Activated gamma-delta T cell treated with anti-CD3 and anti-CD28 coated beads, Interleukin-2, amount 50 U/mL, for 16 hours (primary cell): ENCODE measurements at regions not wholly inside any gene's neighbourhood (a gene's known extent, or its start where the extent isn't known, plus 50 kb on each side); places are given as distances from the start of the nearest gene placed in this dataset.

Experiments
- DNase-seq: peaks from one replicate; pipeline ENCODE4 v3.0.0-alpha.2; 2020; ENCODE audit warnings: low read depth

DNA sequence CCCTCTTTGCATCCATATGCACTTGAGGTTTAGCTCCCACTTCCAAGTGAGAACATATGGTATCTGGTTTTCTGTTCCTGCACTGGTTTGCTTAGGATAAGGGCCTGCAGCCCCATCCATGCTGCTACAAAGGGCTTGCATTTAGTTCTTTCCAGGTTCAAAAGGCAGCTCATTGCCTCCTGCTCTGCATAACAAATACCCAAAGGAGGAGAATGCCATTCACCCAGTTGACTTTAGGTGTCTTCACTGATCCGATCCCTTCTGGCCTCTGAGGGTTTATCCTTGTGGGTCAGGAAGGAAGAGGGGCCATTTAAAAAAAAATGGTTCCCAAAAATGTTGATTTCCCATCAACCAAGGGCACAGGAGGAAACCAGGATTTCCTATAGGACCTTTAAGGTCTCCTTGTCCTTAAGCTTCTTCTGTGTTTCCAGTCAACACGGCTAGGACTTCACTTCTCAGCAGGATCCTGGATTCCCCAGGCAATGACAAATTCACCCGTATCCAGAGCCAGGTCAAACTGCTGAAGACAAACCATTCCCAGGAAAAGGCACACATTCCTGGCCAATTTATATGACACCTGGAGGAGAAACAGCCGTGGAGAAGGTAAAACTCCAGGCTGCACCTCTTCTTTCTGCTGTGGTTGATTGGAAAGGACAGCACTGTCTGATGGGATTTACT is 447.7 kb upstream of the CDH4 start:
- no peak for DNase-seq

DNA sequence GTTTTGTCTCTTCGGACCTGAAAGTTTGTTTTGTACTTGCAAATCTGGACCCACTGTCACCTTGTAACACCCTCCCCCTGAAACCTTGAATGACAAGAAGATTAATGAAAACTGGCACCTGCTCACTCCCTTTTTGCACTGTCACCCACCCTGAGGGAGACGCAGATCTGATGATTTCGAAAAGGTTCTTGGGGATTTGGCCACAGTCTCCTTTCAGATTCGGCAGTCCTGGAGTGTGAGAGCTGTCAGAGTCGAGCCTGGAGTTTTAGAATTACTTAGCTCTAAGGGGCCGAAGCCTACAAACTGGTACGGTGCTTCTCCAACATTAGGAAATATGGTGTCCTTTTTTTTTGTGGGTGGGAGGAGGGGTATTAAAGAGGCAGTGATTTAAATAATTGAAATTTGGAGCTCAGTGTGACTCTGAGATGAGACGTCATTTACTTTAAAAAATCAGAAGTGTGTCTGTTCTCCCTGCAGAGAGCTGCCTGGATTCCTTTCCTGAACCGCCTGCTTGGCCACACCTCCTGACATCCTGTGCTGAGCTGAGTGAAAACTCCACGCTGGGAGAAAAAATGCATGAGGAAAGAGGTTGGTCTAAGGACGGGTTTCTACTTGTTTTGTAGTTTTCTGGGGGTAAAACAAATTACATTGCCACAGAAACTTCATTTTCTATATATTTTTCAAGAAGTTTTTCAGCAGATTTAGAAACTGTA is 447.0 kb upstream of the CDH4 start:
- DNase-seq = no peak

DNA sequence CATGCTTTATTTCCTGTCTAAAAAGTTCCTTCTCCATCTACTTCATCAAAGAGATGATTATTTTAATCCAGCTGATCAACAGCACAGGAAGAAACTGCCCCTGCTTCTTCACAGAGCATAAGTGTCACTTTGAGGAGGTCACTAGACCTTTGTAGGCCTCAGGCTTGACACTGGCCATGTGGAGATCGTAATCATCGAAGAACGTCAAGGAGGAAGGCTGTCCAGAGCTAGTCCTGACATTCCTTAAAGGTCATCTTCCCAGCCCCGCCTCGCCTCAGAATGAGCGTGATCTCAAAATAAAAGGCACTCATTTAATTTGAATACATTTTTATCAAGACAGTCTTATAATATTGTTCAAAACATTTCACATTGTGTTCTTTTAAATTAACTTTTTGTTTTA is 445.7 kb upstream of the CDH4 start:
- no peak for DNase-seq

DNA sequence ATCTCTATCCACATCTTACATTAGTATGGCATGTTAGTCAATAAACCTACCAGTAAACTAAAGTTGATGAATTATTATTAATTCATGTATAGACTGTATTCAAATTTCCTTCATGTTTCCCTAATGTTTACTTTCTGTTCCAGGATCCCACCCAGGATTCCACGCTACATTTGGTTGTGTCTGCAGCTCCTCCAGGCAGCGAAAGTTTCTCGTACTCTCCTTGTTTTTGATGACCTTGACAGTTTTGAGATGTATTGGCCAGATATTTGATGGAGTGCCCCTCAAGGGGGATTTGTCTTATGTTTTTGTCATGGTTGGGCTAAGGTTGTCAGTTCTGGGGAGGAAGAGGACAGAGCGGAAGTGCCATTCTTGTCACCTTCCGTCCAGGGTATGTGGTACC is 445.2 kb upstream of the CDH4 start:
- DNase-seq = no peak

DNA sequence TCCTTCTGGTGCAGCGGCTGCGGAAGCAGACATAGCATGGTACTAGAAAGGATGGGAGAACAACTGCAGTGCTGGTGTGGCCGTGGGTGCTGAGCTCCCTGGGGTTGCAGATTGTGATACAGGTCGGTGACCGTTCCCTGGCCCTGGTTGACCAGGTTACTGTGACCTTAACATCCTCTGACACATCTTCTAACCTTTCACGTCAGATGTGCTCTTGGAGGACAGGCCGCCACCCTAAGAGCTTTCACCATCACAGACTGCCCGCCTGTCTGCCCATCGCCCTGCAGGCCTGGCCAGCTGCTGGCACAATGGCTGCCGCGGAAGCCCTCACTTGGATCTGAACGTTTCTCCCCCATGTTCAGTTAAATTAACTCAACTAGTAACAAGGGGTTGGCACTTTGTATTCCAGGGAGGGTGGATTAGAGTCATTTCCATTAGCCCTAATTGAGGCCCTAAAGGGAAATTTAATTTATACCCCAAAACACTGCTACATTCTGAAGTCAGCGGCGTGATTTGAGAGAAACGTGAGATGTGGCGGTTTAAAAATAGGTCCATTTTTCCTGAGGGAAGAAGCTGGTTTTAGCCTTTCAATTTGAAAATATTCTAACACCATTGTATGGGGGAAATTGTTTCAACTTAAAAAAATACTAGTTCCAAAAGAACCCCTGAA is 443.9 kb upstream of the CDH4 start:
- no peak for DNase-seq

DNA sequence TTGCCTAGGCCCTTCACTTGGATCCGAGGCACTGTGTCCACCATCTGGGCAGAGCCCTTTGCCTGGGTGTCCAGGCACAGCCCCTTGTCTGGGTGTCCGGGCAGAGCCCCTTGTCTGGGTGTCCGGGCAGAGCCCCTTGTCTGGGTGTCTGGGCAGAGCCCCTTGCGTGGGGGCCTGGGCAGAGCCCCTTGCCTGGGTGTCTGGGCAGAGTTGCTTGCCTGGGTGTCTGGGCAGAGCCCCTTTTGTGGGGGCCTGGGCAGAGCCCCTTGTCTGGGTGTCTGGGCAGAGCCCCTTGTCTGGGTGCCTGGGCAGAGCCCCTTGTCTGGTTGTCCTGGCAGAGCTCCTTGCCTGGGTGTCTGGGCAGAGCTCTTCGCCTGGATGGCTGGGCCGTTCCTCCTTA is 443.4 kb upstream of the CDH4 start:
- DNase-seq = no peak

DNA sequence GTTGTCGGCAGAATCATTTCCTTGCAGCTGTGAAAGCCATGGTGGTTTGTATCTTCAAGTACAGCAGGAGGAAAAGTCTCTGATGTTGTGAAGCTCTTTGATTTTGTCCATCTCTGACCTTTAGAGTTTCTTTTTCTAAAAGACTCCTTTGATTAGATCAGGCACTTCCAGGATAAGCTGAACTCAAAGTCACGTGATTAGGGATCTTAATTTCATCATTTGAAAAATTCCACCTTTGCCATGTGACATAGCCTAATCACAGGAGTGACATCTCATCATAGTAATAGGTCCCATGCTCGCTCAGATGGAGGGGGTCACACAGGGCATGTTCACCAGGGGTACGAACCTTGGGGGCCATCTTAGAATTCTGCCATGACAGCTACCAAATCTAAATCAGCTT is 441.5 kb upstream of the CDH4 start:
- no peak for DNase-seq

DNA sequence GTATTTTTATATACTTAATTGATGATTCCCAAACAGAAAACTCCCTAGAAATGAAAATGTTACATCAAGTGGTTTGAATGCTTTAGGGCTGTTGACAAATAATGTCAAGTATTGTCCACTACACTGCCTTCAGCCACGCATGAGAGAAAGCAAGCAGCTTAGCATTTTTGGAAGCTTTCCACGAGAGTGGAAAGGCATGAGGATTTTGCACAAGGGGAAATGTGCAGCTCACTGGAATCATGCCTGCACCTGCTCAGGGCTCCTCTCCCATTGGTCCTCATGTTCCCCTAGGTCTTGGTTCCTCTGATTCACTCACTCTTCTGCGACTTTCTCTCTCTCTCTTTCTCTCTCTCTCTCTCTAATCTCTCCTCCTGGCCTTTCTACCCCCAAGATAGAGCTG is 439.5 kb upstream of the CDH4 start:
- no peak for DNase-seq

DNA sequence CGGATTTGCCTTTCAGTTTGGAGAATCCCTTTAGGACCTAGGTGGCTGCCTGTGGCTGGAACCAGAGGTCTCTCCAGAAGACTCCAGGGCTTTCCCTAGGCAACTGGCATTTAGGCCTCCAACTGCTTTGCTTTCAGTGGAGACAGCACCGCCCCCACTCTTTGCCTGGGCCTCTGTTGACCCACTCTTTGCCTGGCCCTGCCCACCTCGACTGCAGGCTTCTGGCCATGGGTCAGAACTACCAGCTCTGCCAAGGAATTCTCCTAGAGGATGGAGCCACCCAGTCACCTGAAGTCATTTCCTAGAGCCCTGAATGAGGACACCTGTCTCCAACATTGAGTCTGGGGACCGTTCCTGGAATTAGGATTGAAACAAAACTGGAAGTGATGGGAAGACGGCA is 439.0 kb upstream of the CDH4 start:
- no peak for DNase-seq

DNA sequence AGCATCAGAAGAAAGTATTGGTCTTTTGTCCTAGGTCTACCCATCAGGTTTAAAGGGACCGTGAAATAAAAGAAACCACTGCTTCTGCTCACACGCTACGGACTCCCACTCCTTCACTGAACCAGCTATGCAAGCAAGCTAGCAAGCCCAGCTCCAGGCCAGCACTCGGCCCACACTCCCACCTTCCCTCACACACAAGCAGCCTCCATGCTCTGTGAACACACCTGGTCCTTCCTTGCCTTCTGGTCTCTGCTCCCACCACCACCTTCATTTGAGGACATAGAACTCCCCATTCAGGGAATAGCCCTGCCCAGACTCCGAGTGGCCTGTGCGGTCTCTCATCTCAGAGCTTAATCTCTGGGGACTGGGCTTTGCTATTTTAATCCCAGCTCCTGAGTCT is 436.4 kb upstream of the CDH4 start:
- no peak for DNase-seq

DNA sequence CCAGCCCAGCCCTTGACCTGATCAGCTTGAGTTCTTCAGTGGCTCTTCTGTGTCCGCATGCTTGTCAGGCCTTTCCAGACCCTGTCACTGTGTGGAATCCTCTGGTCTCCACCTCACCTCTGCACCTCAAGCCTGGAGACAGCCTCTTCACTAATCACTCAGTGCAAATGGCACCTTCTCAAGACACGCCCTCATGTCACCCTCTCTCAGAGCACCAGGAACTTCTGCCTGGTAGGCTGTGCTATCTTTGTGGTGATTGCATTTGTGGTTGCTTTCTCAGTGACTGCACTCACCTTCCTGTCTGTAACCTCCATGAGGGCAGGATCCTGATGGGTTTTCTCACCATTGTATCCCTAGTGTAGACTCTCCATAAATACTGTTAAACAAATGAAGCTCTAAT is 435.2 kb upstream of the CDH4 start:
- DNase-seq = no peak

DNA sequence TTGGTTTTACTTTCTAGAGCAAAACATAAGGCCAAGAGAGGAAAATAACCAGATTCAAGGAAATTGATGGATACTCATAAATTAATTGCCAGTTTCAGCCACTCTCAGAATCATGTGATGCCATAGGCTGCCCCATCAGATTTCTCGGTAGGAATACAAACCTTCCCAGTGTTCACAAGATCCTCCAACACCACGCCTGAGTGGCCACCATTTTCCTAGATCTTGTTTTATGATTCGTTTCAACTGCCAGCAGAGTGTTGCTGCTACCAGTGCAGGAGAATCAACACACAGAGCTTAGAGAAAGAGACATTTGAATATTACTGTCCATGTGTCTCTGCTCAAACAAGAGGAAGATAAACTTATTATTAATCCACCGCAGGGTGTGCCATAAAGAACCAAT is 434.2 kb upstream of the CDH4 start:
- no peak for DNase-seq

DNA sequence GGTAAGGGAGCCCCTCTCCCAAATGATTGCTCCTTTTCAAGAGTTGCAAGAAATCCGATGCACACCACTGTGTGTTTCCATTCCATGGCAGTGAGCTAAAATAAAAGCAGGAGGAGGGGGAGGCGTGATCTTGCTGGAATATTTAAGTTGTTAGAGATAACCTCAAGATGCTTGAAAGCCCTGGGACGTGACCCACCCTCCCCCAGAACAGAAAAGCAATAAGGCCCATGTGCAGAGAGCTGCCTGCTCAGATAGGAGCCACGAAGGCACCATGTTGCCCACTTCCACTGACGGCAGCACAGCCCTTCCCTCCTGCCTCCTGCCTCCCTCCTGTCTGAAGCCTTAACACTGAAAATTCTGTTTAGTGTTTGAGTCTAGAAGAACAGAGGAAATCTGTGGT is 432.6 kb upstream of the CDH4 start:
- DNase-seq = no peak

DNA sequence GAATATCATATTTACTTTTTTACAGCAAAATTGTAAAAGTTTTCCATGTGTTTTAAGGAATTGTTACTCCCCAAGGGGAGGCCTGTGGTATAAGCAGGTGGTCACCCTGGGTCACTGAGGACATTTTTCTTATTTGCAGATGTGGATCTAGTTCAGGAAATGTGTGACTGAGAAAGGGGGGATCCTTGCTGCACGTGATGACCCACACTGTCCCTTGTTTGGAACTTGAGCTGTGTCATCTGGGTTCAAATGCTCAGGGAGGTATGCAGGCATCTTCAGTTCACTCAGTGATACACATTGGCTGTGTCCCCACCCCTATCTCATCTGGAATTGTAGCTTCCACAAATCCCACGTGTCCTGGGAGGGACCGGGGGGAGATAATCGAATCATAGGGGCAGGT is 431.9 kb upstream of the CDH4 start:
- DNase-seq = no peak

DNA sequence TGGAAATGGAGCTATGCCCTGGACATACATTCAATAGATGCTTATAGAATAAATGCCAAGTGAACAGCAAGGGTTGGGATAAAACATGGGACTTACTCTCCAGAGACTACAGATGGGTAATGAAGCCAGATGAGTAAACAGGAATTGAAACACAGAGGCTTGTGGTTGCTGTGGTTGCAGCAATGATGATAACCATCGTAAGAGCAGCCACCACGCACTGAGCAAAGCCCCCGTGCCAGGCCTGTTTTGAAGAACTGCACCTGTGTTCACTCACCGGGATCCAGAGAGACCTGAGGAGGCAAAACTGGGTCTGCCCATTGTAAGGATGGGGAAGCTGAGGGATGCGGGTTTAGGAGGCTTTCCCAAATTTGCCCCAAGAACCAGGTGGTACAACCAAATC is 431.1 kb upstream of the CDH4 start:
- no peak for DNase-seq

DNA sequence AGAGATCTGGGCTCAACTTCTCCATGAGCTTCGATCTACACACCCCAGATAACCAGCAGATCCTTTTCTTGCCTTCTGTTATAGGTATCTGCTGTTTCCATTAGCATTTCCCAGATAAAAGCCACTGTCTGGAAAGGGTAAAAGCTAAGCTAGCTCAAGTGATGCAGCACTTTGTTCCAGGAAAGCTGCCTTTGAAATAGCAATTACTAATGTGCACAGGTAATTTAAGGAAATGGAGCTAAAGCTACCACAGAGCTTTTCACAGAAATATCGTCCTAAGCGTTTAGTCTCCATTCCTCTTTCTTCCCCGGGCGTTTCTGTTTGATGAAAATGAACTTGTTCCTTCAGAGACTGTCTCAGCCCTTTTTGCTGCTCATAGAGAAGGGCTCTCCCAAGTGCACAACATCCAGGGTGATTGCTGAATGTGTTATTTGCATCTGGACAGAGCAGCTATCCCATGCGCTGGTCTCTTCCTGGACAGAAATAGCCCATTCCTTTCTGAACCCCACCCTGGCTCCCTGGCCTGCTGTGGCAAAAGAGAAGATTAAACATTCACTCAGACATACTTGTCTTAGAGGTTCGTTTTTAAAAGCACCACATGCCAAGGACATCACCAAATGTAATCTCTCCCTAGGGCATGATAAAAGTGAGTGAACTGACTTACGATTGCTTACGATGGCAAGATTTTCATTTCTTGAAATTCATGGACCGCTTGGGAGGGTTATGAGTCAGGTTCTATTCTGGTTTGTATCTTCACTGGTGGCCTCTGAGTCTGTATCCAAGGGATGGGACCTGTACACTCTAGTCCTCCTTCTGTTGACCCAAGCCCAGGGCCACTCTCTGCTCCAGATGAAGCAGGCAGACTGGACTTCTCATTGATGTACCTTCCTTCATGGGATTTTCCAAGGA is 429.1 kb upstream of the CDH4 start:
- DNase-seq = no peak

DNA sequence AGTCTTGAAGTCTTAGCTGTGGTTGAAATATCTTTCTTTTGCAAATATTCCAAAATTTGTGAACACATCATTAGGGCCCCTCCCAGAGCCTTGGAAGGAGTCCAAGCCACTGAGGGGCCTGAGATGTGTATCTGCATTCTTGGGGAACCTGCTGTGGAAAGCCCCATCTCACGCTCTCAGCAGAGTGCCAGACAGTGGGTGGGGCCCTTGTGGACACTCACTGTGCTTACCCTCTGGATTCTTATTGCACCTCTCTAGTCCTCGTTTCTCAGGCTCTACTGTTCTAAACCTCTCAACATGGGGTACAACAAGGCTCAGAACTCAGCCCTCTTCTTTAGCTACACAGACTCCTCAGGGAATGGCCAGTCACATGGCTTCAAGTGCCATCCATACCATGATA is 416.2 kb upstream of the CDH4 start:
- no peak for DNase-seq

DNA sequence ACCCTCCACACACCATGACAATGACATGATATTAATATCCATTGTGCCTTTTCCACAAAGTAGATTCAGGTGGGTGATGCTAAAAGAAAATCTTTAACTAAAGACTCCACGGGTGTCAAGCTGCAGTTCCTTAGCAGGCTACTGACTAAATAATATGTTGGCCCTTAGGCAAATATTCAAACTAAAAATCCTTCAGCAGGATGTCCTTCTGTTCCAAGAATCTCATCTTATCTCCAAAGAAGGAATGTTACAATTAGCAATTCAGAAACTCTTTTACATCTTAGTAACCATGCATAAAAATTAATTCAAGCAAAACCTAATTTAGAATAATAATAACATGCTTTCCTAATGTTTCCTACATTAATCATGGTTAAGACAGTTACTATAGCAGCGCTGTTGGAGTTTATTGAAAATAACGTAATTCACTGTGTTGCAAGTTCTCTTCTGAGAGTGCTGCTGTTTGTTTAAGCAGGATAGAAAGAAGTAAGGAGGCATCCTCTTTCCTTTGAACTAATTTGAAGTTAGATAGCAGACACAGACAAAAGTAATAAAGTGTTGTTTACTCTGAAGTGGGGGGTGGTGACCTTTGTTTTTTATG is 414.8 kb upstream of the CDH4 start:
- DNase-seq = no peak

DNA sequence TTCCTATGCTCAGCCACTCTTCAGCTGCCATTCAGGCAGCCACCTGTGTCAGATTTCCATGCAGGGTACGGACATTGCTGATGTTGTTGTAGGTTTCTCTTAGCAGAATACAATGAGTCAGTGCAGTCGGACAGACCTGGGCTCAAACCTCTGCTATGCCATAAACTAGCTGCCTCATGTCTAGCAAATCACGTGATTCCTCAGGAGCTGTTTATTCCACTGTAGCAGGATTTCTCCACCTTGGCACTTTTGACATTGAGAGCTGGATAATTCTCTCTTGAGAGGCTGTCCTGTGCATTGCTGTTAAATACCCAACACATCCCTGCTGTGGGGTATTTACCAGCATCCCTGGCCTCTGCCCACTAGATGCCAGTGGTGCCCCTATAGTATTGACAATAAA is 413.8 kb upstream of the CDH4 start:
- DNase-seq = no peak

DNA sequence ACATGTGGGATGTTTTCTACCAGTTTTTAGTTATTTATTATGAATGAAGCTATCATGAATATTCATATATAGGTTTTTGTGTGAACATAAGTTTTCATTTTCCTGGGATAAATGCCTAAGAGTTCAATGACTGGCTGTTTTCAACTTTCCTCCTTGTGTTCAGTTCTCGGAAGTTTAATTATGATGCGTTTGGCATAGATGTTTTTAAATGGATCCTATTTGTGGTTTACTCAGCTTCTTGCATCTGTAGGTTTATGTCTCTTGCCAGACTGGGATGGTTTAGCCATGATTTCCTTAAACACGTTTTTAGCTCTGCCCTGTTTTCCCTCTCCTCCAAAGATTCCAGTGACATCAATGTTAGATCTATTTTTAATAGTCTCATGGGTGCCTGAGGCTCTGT is 411.1 kb upstream of the CDH4 start:
- DNase-seq = no peak

DNA sequence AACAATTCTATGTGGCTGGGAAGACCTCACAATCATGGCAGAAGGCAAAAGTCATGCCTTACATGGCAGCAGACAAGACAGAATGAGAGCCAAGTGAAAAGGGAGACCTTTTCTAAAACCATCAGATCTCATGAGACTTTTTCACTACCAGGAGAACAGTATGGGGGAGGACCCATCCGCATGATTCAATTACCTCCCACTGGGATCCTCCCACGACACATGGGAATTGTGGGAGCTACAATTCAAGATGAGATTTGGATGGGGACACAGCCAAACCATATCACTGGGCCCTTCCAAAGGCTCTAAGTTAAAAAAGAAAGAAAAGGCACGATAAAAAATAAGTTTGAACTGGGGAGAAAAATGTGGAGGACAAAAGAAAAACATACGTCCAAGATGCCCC is 406.9 kb upstream of the CDH4 start:
- DNase-seq = no peak
